ENCODE measurements at regions not wholly inside any gene's neighbourhood (a gene's known extent, or its start where the extent isn't known, plus 50 kb on each side); places are given as distances from the start of the nearest gene placed in this dataset.
A peak's percentile ranks its signal among the peaks of the same experiment; 100 is the strongest.

DNA sequence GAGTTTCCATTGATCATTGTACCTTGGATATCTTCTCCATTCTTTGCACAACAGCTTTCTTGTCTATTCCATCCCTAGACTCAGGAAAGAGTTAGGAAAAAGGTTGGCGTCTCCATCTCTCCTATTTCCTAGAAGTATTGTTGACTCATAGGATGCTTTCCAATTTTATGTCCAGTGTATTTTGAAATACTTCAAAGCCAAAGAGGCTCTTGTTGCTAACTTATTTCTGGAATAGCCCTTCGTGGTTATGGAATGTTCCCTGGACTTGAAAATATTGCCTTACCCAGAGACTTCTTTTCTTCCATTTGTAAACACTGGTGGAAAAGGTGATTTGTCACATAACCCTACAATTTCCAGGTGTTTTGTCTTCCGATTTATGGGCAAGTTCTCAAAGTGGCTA lies 402.3 kb upstream of the ZNF608 start:
- Mint-ChIP-seq H3K9me3 (no peaks in the 10 kb centered on the region), H3K36me3 (ENCODE audit: low read depth) (no peaks in the 10 kb centered on the region), H3K4me1 (peaks cover 27% of the 10 kb centered on the region), H3K27me3 (ENCODE audit: insufficient read depth) (no peaks in the 10 kb centered on the region), H3K4me3 (no peak overlapping the region), H3K27ac (no peak overlapping the region)
- Histone ChIP-seq H3K4me1 (ENCODE audit: control insufficient read depth, insufficient read depth, low read length) (peaks cover 2% of the 10 kb centered on the region), H3K27me3 (ENCODE audit: control insufficient read depth, insufficient read depth, low read length, poor library complexity, severe bottlenecking) (no peaks in the 10 kb centered on the region), H3K9ac (ENCODE audit: extremely low read depth, low read length, poor library complexity, severe bottlenecking) (no peak overlapping the region), H3K36me3 (ENCODE audit: control insufficient read depth, insufficient read depth, low read length) (no peaks in the 10 kb centered on the region), H3K27ac (ENCODE audit: low read depth, low read length) (no peak overlapping the region), H3K4me3 (ENCODE audit: low read length) (no peak overlapping the region), H3K9me3 (ENCODE audit: control insufficient read depth, low read length) (no peaks in the 10 kb centered on the region)
- 83 to 90% methylated on average over 1 to 3 of the region's 3 CpGs for WGBS, 2 experiments (ENCODE audit: insufficient coverage in 1 of 2, insufficient read length in 1 of 2)
- no peak for DNase-seq
- TF ChIP-seq, protein P1, sequence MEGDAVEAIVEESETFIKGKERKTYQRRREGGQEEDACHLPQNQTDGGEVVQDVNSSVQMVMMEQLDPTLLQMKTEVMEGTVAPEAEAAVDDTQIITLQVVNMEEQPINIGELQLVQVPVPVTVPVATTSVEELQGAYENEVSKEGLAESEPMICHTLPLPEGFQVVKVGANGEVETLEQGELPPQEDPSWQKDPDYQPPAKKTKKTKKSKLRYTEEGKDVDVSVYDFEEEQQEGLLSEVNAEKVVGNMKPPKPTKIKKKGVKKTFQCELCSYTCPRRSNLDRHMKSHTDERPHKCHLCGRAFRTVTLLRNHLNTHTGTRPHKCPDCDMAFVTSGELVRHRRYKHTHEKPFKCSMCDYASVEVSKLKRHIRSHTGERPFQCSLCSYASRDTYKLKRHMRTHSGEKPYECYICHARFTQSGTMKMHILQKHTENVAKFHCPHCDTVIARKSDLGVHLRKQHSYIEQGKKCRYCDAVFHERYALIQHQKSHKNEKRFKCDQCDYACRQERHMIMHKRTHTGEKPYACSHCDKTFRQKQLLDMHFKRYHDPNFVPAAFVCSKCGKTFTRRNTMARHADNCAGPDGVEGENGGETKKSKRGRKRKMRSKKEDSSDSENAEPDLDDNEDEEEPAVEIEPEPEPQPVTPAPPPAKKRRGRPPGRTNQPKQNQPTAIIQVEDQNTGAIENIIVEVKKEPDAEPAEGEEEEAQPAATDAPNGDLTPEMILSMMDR (conservative IDR thresholded peaks at IDR 0.05): no peak

DNA sequence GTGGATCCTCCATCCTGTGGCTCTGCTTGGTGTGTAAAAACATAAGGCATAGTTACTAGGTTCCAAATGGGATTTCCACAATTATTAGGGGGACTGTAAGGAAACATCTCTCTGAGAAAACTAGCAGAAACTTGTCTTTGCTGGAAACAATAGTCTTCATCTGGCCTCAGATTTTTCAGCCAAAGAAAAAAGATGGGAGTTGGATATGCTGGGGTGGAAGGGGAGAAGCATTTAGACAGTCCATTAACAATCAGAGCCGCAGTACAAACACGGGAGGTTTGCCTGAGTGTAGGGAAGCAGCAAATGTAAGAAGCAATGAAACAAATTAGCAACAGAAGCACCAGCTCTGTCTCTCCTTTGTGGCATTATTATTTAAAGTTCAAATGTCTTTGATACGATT lies 402.7 kb upstream of the ZNF608 start:
- 78 to 93% methylated on average over 3 of the region's 3 CpGs for WGBS, 2 experiments (ENCODE audit: insufficient coverage in 1 of 2, insufficient read length in 1 of 2)
- H3K4me1 Mint-ChIP-seq: peaks cover 27% of the 10 kb centered on the region

DNA sequence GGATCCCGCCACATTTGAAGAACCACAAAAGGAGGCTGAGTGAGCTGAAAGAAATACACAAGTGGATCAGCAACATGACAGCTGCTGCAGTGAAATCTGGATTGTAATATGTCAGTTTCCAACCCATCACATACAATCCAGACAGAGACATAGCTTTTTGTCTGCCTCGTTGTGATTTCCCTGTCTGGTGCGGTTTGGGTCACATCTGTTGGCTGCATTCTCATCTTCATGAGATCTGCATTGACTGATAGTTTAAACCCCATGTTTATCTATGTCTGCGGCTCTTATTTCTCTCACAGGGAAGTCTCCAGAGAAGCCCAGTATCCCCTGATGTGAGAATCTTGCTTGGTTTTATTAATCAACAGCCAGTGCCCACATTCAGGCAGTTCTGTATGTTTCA lies 403.1 kb upstream of the ZNF608 start:
- TF ChIP-seq, protein P1 (conservative IDR thresholded peaks at IDR 0.05): no peak
- Histone ChIP-seq H3K9ac (ENCODE audit: extremely low read depth, low read length, poor library complexity, severe bottlenecking) (no peak overlapping the region), H3K4me1 (ENCODE audit: control insufficient read depth, insufficient read depth, low read length) (peaks cover 2% of the 10 kb centered on the region), H3K27ac (ENCODE audit: low read depth, low read length) (no peak overlapping the region), H3K4me3 (ENCODE audit: low read length) (no peak overlapping the region), H3K36me3 (ENCODE audit: control insufficient read depth, insufficient read depth, low read length) (no peaks in the 10 kb centered on the region), H3K9me3 (ENCODE audit: control insufficient read depth, low read length) (no peaks in the 10 kb centered on the region), H3K27me3 (ENCODE audit: control insufficient read depth, insufficient read depth, low read length, poor library complexity, severe bottlenecking) (no peaks in the 10 kb centered on the region)
- Mint-ChIP-seq H3K4me3 (no peak overlapping the region), H3K4me1 (peaks cover 27% of the 10 kb centered on the region), H3K27ac (no peak overlapping the region), H3K9me3 (no peaks in the 10 kb centered on the region), H3K36me3 (ENCODE audit: low read depth) (no peaks in the 10 kb centered on the region), H3K27me3 (ENCODE audit: insufficient read depth) (no peaks in the 10 kb centered on the region)
- no peak for DNase-seq
- WGBS, 2 experiments (ENCODE audit: insufficient coverage in 1 of 2, insufficient read length in 1 of 2): 90 to 93% methylated on average over 4 of the region's 4 CpGs

More for the DNA sequence above, 402.7 kb upstream of the ZNF608 start:
- Histone ChIP-seq H3K36me3 (ENCODE audit: control insufficient read depth, insufficient read depth, low read length) (no peaks in the 10 kb centered on the region), H3K9ac (ENCODE audit: extremely low read depth, low read length, poor library complexity, severe bottlenecking) (no peak overlapping the region), H3K4me3 (ENCODE audit: low read length) (no peak overlapping the region), H3K27ac (ENCODE audit: low read depth, low read length) (peak overlapping the region; percentile 30), H3K27me3 (ENCODE audit: control insufficient read depth, insufficient read depth, low read length, poor library complexity, severe bottlenecking) (no peaks in the 10 kb centered on the region), H3K4me1 (ENCODE audit: control insufficient read depth, insufficient read depth, low read length) (peaks cover 2% of the 10 kb centered on the region), H3K9me3 (ENCODE audit: control insufficient read depth, low read length) (no peaks in the 10 kb centered on the region)
- Mint-ChIP-seq H3K36me3 (ENCODE audit: low read depth) (no peaks in the 10 kb centered on the region), H3K27ac (no peak overlapping the region), H3K27me3 (ENCODE audit: insufficient read depth) (no peaks in the 10 kb centered on the region), H3K9me3 (no peaks in the 10 kb centered on the region), H3K4me3 (no peak overlapping the region)
- TF ChIP-seq, protein P1 (conservative IDR thresholded peaks at IDR 0.05): no peak
- no peak for DNase-seq
